ENCODE measurements at regions not wholly inside any gene's neighbourhood (a gene's known extent, or its start where the extent isn't known, plus 50 kb on each side); places are given as distances from the start of the nearest gene placed in this dataset.

DNA sequence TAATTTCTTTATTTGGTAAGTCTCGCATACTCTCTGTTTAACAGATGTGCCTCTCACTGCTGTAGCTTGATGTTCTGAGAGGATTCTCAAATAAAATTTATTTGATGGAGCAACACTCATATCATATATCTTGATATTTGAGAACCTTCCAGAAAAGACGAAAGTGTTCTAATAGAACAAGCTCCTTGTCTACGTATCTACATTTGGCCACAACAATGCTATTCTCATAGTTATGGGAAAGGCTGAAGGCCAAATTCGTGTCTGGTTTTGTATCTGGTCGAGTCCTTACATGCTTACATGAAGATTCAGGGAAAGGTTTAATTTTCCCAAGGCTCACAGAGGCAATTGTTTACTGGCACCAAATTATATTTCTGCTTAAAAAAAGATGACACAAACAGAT lies 186.7 kb upstream of the SLC38A2 start:
- 12% methylated on average over 5 of the region's 5 CpGs for WGBS

DNA sequence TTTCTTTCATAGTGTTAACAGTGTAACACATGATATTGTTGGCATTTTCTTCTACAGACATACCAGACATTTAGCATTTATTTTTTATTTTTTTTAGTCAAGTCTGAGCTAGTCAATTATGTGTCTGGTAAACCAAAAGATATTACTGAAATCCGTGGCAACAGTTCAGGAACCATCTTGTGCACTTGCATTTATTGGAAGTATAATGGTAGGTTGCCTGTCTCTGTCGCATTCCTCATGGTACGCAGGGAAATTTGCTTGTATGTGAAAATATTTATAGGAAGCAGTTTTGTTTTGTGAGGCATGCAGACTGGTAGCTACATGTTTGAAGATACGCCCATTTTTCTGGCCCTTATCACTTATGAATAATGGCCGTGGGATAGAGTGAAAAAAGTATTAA lies 186.1 kb upstream of the SLC38A2 start:
- Histone ChIP-seq H3K9me3 (no peaks in the 10 kb centered on the region), H3K36me3 (no peaks in the 10 kb centered on the region), H3K27me3 (replicated peaks; ENCODE audit: insufficient read depth) (no peaks in the 10 kb centered on the region), H3K4me1 (replicated peaks) (no peaks in the 10 kb centered on the region), H3K4me3 (no peak overlapping the region), H3K27ac (peak overlapping the region; percentile 53 to 61)
- TF ChIP-seq POLR2AphosphoS5 (IDR thresholded peaks at IDR 0.05) (peak; percentile 46), POLR2A (IDR thresholded peaks at IDR 0.05) (no peak)
- TF ChIP-seq, protein P1, sequence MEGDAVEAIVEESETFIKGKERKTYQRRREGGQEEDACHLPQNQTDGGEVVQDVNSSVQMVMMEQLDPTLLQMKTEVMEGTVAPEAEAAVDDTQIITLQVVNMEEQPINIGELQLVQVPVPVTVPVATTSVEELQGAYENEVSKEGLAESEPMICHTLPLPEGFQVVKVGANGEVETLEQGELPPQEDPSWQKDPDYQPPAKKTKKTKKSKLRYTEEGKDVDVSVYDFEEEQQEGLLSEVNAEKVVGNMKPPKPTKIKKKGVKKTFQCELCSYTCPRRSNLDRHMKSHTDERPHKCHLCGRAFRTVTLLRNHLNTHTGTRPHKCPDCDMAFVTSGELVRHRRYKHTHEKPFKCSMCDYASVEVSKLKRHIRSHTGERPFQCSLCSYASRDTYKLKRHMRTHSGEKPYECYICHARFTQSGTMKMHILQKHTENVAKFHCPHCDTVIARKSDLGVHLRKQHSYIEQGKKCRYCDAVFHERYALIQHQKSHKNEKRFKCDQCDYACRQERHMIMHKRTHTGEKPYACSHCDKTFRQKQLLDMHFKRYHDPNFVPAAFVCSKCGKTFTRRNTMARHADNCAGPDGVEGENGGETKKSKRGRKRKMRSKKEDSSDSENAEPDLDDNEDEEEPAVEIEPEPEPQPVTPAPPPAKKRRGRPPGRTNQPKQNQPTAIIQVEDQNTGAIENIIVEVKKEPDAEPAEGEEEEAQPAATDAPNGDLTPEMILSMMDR (IDR thresholded peaks at IDR 0.05) = no peak
- intact Hi-C loops (cut with DNase I) = loop anchor here (5.0 to 10.0 kb wide), 3 partner anchors 41 to 86 kb away; no protein-coding TSS in a partner anchor
- peak; percentile 51 for DNase-seq (ENCODE audit: low spot score)
- 31% methylated on average over 5 of the region's 5 CpGs for WGBS

More for the DNA sequence above, 186.7 kb upstream of the SLC38A2 start:
- TF ChIP-seq, protein P1 (IDR thresholded peaks at IDR 0.05) = no peak
- peak; percentile 89 for TF ChIP-seq POLR2AphosphoS5 (IDR thresholded peaks at IDR 0.05)
- Histone ChIP-seq H3K27me3 (replicated peaks; ENCODE audit: insufficient read depth) (no peaks in the 10 kb centered on the region), H3K36me3 (no peaks in the 10 kb centered on the region), H3K9me3 (no peaks in the 10 kb centered on the region), H3K4me3 (no peak overlapping the region), H3K27ac (peak overlapping the region; percentile 53 to 61), H3K4me1 (replicated peaks) (no peaks in the 10 kb centered on the region)
- peak; percentile 77 for DNase-seq (ENCODE audit: low spot score)
- intact Hi-C loops (cut with DNase I) = loop anchor here (5.0 to 10.0 kb wide), 3 partner anchors 42 to 87 kb away; no protein-coding TSS in a partner anchor

DNA sequence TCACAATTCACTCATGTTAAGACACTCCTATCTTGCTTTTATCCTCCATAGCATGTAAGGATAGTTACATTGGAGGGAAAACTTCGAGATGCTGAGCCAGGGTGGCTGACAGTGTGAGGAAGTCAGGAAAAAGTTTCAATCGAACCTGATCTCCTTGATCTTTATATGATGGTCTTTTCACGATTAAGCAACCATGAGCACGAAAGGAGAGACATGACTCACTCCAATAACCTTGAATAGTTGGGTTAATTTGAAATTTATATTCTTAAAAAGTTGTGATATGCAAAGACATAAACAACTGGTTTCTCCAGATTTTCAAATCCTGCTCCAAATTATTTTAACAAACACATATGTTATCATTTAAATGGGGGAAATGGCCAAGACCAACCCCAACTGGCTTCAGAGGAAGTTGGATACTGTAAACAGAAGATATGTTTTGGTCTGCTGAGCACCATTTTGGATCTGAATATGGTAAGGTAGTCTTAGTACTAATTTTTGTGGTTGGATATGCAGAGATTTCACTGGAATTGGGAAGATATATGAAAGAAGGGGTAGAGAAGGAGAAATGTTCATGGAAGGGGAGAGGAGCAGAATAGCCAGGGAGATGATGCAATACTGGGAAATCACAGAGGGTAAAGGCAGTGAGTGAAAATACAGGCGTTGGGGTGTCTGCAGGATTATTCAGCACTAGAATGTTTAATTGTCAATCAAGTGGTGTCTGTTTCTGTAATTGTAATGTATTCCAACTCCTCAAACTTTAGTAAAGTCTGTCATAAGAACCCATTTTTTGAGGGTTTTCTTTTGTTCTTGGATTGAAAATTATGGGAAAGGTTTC lies 185.2 kb upstream of the SLC38A2 start:
- no peaks in the 10 kb centered on the region for H3K27me3 ChIP-seq (replicated peaks; ENCODE audit: insufficient read depth)
- TF ChIP-seq POLR2AphosphoS5 (IDR thresholded peaks at IDR 0.05) (no peak), POLR2A (IDR thresholded peaks at IDR 0.05) (no peak)
- TF ChIP-seq, protein P1 (IDR thresholded peaks at IDR 0.05) = no peak
- H3K27ac ChIP-seq = peak overlapping the region; percentile 53 to 61
- H3K9me3 ChIP-seq = no peaks in the 10 kb centered on the region
- no peaks in the 10 kb centered on the region for H3K4me1 ChIP-seq (replicated peaks)
- no peak for DNase-seq (ENCODE audit: low spot score)
- intact Hi-C loops (cut with DNase I) = loop anchor here (2.0 to 10.0 kb wide), 4 partner anchors 40 to 171 kb away; no protein-coding TSS in a partner anchor
- 66% methylated on average over 5 of the region's 5 CpGs for WGBS
- no peak overlapping the region for H3K4me3 ChIP-seq
- no peaks in the 10 kb centered on the region for H3K36me3 ChIP-seq

DNA sequence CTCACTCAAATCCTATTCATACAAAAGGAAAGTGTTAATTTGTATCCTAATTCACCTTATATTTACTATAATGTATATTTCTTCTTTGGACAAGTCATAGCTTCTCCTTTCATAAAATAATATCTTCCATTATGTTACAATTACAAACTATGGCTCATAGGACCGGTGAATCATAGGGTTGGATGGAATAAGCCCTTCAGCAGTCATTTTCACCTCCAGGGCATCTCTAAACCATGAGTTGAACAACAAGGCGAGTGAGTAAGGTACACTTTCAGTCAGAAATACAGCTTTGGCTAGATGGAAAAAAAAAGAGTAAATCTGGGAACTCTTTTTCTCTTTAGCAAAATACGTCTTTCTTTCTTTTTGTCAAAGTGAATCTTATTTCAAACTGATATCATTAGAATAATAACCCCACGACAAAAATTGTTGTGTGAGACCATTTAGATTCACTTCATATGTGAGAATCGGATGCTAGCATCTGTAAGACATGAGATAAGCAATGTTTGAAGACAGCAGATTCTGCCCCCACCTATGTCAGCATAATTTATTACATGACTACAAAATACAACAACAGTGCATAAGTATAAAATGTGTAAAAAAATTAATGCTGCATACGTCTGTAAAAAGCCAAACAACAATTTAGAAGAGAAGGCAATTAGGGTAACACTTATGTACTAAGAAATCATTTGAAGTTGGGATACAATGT lies 184.4 kb upstream of the SLC38A2 start:
- Histone ChIP-seq H3K27ac (peak overlapping the region in 1 of 2 donors; percentile 37), H3K4me3 (no peak overlapping the region), H3K9me3 (no peaks in the 10 kb centered on the region), H3K36me3 (no peaks in the 10 kb centered on the region), H3K4me1 (replicated peaks) (no peaks in the 10 kb centered on the region), H3K27me3 (replicated peaks; ENCODE audit: insufficient read depth) (no peaks in the 10 kb centered on the region)
- DNase-seq (ENCODE audit: low spot score) = no peak
- TF ChIP-seq, protein P1 (IDR thresholded peaks at IDR 0.05) = no peak
- TF ChIP-seq POLR2AphosphoS5 (IDR thresholded peaks at IDR 0.05) (no peak), POLR2A (IDR thresholded peaks at IDR 0.05) (no peak)
- 79% methylated on average over 6 of the region's 6 CpGs for WGBS
- intact Hi-C loops (cut with DNase I) = loop anchor here (2.0 to 10.0 kb wide), 4 partner anchors 40 to 170 kb away; no protein-coding TSS in a partner anchor
